HG03039 (cell line): ENCODE measurements at regions not wholly inside any gene's neighbourhood (a gene's known extent, or its start where the extent isn't known, plus 50 kb on each side); places are given as distances from the start of the nearest gene placed in this dataset.

Source experiments
- ATAC-seq: cut with Tn5 transposase; IDR thresholded peaks from one replicate; pipeline ENCODE4 v1.9.1; 2021; ENCODE audit warnings: mild to moderate bottlenecking, moderate library complexity; ENCODE audit not compliant: unreplicated experiment

DNA sequence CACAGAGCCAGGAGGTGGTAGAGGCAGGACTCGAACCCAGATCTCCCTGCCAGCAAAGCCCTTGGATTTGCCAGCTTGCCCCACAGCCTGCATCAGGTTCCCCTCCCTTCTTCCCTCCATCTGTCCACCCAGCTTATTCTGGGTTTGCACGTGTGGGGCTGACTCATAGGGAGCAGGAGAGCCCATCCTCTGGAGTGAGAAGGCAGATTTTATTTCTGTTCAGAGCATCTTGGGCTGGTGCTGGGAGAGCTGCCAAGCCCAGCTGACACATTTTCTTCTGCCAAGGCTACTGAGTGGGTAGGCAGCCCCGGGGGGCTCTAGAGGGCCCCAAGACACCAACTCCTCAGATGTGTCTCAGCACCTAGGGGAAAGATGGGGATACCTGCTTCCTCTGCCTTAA is 106.3 kb upstream of the CRHR1 start:
- ATAC-seq: no peak

GRCh38 chr17:45679426-45679825 is 104.7 kb upstream of the CRHR1 start:
- ATAC-seq: no peak

DNA sequence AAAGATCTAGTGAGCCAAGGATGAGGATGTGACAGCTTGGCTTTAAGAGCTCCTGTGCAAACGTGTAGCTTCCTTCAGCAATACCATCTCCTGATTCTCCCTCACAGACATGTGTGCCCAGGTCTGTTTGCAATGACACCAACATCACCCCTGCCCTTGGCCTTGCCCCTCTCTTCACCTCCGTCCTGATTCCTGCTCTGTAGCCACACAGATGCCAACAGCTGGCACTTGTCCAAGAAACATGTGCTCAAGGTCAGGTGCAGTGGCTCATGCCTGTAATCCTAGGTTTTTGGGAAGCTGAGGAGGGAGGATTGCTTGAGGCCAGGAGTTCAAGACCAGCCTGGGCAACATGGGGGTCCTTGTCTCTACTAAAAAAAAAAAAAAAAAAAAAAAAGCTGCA is 103.8 kb upstream of the CRHR1 start:
- no peak for ATAC-seq

GRCh38 chr17:45681706-45682105 is 102.4 kb upstream of the CRHR1 start:
- no peak for ATAC-seq

DNA sequence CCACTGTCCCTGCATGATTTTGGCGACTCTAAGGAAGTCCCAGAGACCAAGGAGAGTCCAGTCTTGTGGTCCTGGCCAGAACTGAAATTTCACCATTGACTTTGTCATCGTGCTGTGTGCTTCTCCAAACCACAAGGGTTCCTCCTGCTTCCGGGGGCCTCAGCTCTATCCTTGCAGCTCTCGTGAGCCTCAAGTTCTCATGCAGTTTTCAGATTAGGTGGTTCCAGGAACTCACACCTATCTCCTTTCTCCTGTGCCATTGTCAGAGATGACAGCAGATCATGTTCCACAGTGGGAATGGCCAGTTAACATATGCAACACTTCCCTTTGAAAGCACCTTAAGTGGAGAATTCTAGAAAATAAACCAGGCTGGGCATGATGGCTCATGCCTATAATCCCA is 97.9 kb upstream of the CRHR1 start:
- ATAC-seq: no peak

GRCh38 chr17:45687594-45687993 is 96.5 kb upstream of the CRHR1 start:
- ATAC-seq: no peak

- ATAC-seq: no peak
Observed at GRCh38 chr17:45688353-45688752, 95.8 kb upstream of the CRHR1 start.

- ATAC-seq: no peak
Observed at GRCh38 chr17:45688820-45689219, 95.3 kb upstream of the CRHR1 start.

DNA sequence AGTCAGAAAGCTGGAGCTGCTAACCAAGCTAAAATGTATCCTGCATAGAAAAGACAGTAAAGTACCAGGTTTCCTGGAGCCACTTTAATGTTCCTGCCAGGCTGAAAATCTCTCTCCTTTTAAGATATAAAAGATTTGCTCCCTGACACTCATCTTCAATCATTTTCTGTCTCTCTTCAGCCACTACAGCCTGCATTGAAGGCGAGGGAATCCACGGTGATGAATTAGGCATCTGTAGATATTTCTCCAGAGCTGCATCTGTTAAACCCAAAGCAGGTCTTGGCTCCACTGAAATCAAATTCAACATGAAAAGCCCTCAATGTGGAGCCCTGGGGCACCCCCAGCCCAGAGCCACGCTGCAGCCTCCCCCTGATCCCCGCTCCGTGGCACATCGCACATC is 94.7 kb upstream of the CRHR1 start:
- no peak for ATAC-seq

DNA sequence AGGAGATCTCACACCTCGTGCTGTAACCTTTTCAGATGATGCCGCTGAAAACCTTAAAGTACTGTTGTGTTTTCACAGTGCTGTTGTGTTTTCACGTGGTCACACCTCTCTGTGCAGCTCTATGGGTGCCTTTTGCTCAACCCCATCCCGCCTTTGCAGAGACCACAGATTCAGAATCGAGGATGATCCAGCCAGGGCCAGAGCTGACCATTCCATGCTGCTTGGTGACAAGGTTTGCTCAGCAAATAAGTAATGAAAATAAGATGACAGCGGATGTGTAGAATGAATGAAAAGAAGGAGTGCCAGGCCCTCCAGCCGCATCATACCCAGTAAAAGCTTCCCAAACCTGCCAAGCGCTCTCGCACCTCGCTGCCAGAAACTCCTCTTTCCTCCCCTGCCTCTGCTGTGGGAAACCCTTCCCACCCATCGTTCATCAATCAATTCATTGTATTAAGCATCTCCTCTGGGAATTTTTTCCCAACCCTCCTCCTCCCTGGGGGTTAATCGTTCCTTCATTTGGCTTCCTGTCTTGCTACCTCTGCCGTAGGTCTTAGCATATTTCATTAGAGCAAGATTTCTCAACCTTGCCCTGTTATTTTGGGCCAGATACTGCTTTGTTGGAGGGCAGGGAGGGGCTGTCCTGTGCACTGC is 93.4 kb upstream of the CRHR1 start:
- ATAC-seq: no peak

- ATAC-seq: no peak
Observed at GRCh38 chr17:45692661-45693060, 91.5 kb upstream of the CRHR1 start.

GRCh38 chr17:45693792-45694191 is 90.3 kb upstream of the CRHR1 start:
- no peak for ATAC-seq

- ATAC-seq: no peak
Observed at GRCh38 chr17:45696442-45696841, 87.7 kb upstream of the CRHR1 start.

DNA sequence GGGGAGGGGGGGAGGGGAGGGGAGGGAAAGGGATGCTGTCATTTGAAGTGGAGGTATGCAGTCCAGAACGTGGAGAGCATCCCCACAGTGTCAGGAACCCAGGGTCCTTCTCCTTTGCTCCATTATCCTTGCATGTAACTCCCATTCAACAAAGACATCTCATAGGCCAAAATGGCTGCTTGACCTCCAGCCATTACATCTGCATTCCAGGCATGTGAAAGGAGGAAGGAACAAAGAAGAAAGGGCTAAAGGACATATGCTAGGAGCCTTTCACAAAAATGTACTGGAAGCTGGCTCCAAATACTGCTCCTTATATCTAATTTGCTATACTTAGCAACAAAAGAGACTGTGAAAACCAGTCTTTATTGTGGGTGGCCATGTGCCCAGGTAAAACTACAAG is 87.0 kb upstream of the CRHR1 start:
- no peak for ATAC-seq

GRCh38 chr17:45700171-45701090 is 83.7 kb upstream of the CRHR1 start:
- ATAC-seq: no peak

- no peak for ATAC-seq
Observed at GRCh38 chr17:45702666-45703266, 81.4 kb upstream of the CRHR1 start.

DNA sequence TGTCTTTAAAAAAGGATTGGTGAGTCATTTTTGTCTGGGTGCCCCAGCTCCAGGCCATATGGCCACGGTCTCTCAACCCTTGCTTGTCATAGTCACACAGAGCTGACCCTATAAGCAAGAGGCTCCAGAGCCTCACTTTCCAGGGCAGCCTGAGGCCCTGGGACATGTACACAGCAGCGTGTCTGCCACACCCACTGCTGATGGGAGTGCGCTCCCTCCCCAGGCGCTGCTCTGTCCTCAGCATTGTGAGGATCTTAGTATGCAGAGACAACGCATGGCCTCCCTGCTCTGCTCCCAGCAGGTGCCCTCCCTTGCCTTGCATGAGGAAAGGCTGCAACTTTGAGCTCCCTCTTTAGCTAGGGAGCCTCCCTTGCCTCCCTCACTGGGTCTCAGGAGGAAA is 80.8 kb upstream of the CRHR1 start:
- no peak for ATAC-seq

DNA sequence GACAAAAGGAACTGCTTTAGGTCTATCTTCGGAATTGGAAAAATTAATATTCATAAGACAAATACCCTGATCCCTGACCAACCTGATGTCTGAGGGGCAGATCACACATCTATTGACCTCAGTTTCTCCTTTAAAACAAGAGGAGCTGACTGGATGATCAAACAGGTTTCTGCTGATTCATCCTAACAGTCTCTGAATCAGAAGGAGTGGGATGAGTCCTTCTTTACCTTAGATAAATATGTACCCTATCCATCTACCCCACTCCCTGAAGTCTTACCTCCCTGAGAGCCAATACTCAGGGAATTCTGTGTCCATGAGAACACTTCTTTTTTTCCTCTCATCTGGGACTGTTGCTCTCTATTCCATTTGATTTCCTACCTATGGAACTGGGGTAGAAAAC is 80.3 kb upstream of the CRHR1 start:
- ATAC-seq: no peak

GRCh38 chr17:45704251-45704650 is 79.9 kb upstream of the CRHR1 start:
- ATAC-seq: no peak

- no peak for ATAC-seq
Observed at GRCh38 chr17:45705123-45706009, 78.8 kb upstream of the CRHR1 start.

GRCh38 chr17:45706033-45706432 is 78.1 kb upstream of the CRHR1 start:
- no peak for ATAC-seq
